Fibroblast of lung (primary cell): ENCODE measurements at regions not wholly inside any gene's neighbourhood (a gene's known extent, or its start where the extent isn't known, plus 50 kb on each side); places are given as distances from the start of the nearest gene placed in this dataset.
"Not testable (repeated sequence)": the region's sequence is repeated elsewhere in the genome, so short reads cannot be mapped to it uniquely, and the experiment has no call there.

Experiments
- DNase-seq, 2 donors: peaks; one replicate each; pipeline versions ENCODE4 v3.0.0 to v3.0.0-alpha.2; 2010; ENCODE audit warnings: low read depth in 2 of 2
- H2AFZ ChIP-seq: 2 replicates; pipeline ENCODE4 v1.5.1; 2012; ENCODE audit warnings: low read length, control low read depth, inconsistent platforms
- H3K27ac ChIP-seq: 2 replicates; pipeline ENCODE4 v1.5.1; 2011; ENCODE audit warnings: low read length, control low read depth; ENCODE audit not compliant: insufficient read depth
- H3K27me3 ChIP-seq: 2 replicates; pipeline ENCODE4 v1.5.1; 2011; ENCODE audit warnings: mild to moderate bottlenecking, low read length; ENCODE audit not compliant: control insufficient read depth, insufficient read depth
- H3K36me3 ChIP-seq: 2 replicates; pipeline ENCODE4 v1.5.1; 2011; ENCODE audit warnings: low read length; ENCODE audit not compliant: control insufficient read depth, insufficient read depth
- H3K4me1 ChIP-seq: 2 replicates; pipeline ENCODE4 v1.5.1; 2011; ENCODE audit warnings: low read length; ENCODE audit not compliant: control insufficient read depth, insufficient read depth; ENCODE audit errors: extremely low read depth
- H3K4me2 ChIP-seq: 2 replicates; pipeline ENCODE4 v1.5.1; 2011; ENCODE audit warnings: low read length, control low read depth; ENCODE audit not compliant: insufficient read depth; ENCODE audit errors: extremely low read depth
- H3K4me3 ChIP-seq, 4 experiments: fragments of 200-600 bp in 1 of 4; sonication (generic) in 1 of 4; replicated peaks in 1 of 4; 2 replicates each; pipeline ENCODE4 v1.5.1; 2011 to 2016; ENCODE audit warnings: low read length in 4 of 4, low read depth in 3 of 4, mild to moderate bottlenecking in 3 of 4, control low read depth in 2 of 4, inconsistent platforms in 1 of 4, mixed read lengths in 1 of 4; ENCODE audit not compliant: insufficient read depth in 1 of 4; ENCODE audit errors: control extremely low read depth in 1 of 4
- H3K79me2 ChIP-seq: 2 replicates; pipeline ENCODE4 v1.5.1; 2012; ENCODE audit warnings: mild to moderate bottlenecking, low read length, inconsistent platforms; ENCODE audit not compliant: control insufficient read depth, insufficient read depth
- H3K9ac ChIP-seq: 2 replicates; pipeline ENCODE4 v1.5.1; 2011; ENCODE audit warnings: mild to moderate bottlenecking, low read length, control low read depth; ENCODE audit not compliant: insufficient read depth
- H3K9me3 ChIP-seq: 2 replicates; pipeline ENCODE4 v1.5.1; 2012; ENCODE audit warnings: low read depth, low read length; ENCODE audit not compliant: control insufficient read depth, insufficient read depth
- H4K20me1 ChIP-seq: 2 replicates; pipeline ENCODE4 v1.5.1; 2011; ENCODE audit warnings: low read length; ENCODE audit not compliant: control insufficient read depth, insufficient read depth; ENCODE audit errors: extremely low read depth

GRCh38 chr21:14009238-14009981, 201.3 kb downstream of the LIPI start:
- H3K9ac ChIP-seq, H4K20me1 ChIP-seq, H3K27me3 ChIP-seq, H3K4me1 ChIP-seq, H3K4me2 ChIP-seq, H3K36me3 ChIP-seq, H3K4me3 ChIP-seq, H3K27ac ChIP-seq, DNase-seq, H3K9me3 ChIP-seq, H2AFZ ChIP-seq, H3K79me2 ChIP-seq: not testable (repeated sequence)

GRCh38 chr21:14008436-14008835, 202.3 kb downstream of the LIPI start:
- not testable (repeated sequence) for H3K27me3 ChIP-seq, H3K4me2 ChIP-seq, H3K79me2 ChIP-seq, H3K9me3 ChIP-seq, H3K4me1 ChIP-seq, H3K9ac ChIP-seq, H3K36me3 ChIP-seq, DNase-seq, H2AFZ ChIP-seq, H3K27ac ChIP-seq, H3K4me3 ChIP-seq, H4K20me1 ChIP-seq

- H3K9ac ChIP-seq, H3K4me3 ChIP-seq, H3K79me2 ChIP-seq, H3K27me3 ChIP-seq, H3K4me1 ChIP-seq, H3K27ac ChIP-seq, H3K4me2 ChIP-seq, H3K36me3 ChIP-seq, H2AFZ ChIP-seq, H3K9me3 ChIP-seq, DNase-seq, H4K20me1 ChIP-seq: not testable (repeated sequence)
Observed at GRCh38 chr21:14008006-14008405, 202.7 kb downstream of the LIPI start.

GRCh38 chr21:14006144-14006543, 204.6 kb downstream of the LIPI start:
- H3K4me1 ChIP-seq, H3K27ac ChIP-seq, H4K20me1 ChIP-seq, H3K4me3 ChIP-seq, DNase-seq, H3K9me3 ChIP-seq, H3K4me2 ChIP-seq, H3K9ac ChIP-seq, H3K79me2 ChIP-seq, H3K27me3 ChIP-seq, H2AFZ ChIP-seq, H3K36me3 ChIP-seq: not testable (repeated sequence)

- DNase-seq, H3K79me2 ChIP-seq, H2AFZ ChIP-seq, H3K4me1 ChIP-seq, H3K9me3 ChIP-seq, H3K4me2 ChIP-seq, H3K27me3 ChIP-seq, H4K20me1 ChIP-seq, H3K36me3 ChIP-seq, H3K27ac ChIP-seq, H3K4me3 ChIP-seq, H3K9ac ChIP-seq: not testable (repeated sequence)
Observed at GRCh38 chr21:13986996-13987958, 223.5 kb downstream of the LIPI start.

GRCh38 chr21:13985865-13986863, 224.6 kb downstream of the LIPI start:
- not testable (repeated sequence) for H4K20me1 ChIP-seq, H3K27me3 ChIP-seq, H3K9ac ChIP-seq, H3K36me3 ChIP-seq, H3K4me2 ChIP-seq, H2AFZ ChIP-seq, DNase-seq, H3K4me3 ChIP-seq, H3K79me2 ChIP-seq, H3K27ac ChIP-seq, H3K4me1 ChIP-seq, H3K9me3 ChIP-seq
